NCI-H748 treated with DMSO at 0.1 percent for 48 hours (cell line): ENCODE measurements at regions not wholly inside any gene's neighbourhood (a gene's known extent, or its start where the extent isn't known, plus 50 kb on each side); places are given as distances from the start of the nearest gene placed in this dataset.
"Not testable (repeated sequence)": the region's sequence is repeated elsewhere in the genome, so short reads cannot be mapped to it uniquely, and the experiment has no call there.

Source experiments
- DNase-seq: peaks from one replicate; lab custom pipeline; 2025; lab: John Stamatoyannopoulos, UW

- no peak for DNase-seq
These were observed 171.3 kb downstream of the RPRM start for GRCh38 chr2:153307223-153307622.

DNA sequence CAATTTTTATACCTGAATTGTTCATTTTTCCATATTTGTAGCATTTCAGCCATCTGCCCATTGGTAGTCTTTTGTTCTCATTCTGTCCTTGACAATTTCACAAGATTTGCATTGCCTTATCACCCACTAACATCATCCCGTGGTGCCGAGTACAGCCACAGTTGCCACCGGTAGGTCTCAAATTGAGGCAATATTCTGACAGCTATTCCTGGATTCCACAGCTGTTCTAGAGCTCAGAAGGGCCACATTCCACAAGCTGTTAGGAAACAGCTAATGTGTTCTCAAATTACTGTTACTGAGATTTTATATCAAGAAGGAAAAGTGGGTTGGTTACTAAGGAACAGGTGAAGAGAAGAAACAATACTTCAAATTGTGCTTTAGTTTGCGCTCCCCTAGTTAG is 178.8 kb downstream of the RPRM start:
- DNase-seq = no peak

DNA sequence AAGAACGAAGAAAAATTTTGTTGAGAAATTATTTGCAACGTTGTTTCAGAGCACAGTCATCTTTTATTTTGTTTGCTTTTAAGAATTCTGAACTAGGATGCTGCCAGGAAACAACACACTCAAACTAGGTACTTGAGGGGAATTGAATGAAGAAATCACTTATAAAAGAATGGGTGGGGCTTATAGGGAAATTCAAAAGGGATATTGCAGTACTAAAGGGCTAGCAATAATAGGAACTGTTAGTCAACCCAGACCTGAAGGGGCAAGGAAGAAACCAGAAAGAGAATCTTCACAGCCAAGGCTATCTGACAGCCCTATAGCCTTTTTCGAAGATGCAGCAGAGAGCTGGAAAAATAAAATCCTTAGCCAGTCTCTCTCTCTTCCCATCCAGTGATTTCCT is 179.3 kb downstream of the RPRM start:
- no peak for DNase-seq

DNA sequence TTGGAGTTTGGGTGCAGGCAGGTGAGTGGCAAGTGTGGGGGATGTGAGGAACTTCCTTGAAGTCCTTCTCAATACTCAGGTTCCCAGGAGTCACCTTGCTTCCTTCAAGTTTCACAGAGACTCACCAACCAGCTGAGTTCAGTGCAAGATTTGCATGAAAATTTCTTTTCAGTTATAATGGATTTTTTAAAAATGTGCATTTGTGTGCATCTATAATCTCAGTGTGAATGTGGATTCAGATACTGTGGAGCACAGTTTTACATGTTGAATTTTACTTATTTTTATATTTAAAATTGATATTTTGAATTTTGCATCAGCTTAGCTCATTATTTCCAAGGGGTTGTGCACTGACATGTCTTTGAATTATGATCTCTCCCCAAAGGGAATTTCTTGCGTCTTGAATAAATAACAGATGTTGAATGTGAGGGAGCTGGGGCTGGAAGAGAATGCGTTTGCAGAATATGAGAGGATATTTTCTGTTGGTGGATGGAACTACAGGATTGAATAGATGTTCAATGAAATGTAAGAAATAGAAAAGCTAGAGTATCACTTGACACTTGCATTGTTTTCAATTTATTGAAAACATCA is 184.3 kb downstream of the RPRM start:
- no peak for DNase-seq

GRCh38 chr2:153291718-153292117 is 186.8 kb downstream of the RPRM start:
- DNase-seq = no peak

GRCh38 chr2:153287109-153287801 is 191.3 kb downstream of the RPRM start:
- DNase-seq = peak; percentile 77

DNA sequence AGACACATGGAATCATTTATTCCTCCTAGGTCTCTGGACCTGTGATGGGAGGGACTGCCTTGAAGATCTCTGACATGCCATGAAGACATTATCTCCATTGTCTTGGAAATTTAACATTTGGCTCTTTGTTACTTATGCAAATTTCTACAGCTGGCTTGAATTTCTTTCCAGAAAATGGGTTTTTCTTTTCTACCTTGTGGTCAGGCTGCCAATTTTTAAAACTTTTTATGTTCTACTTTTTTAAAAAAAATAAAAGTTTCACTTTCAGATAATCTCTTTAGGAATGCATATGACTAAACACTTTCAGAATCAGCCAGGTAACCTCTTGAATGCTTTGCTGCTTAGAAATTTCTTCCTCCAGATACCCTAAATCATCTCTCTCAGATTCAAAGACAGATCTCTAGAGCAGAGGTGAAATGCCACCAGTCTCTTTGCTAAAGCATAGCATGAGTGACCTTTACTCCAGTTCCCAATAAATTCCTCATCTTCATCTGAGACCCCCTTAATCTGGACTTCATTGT is 209.6 kb downstream of the RPRM start:
- no peak for DNase-seq

- peak; percentile 15 for DNase-seq
These were observed 221.7 kb downstream of the RPRM start for GRCh38 chr2:153256876-153257275.

DNA sequence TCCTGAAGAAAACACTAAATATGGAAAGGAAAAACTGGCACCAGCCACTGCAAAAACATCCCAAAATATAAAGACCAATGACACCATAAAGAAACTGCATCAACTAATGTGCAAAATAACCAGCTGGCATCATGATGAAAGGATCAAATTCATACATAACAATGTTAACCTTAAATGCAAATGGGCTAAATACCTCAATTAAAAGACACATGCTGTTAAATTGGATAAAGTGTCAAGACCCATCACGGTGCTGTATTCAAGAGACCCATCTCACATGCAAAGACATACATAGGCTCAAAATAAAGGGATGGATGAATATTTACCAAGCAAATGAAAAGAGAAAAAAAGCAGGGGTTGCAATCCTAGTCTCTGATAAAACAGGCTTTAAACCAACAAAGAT is 231.9 kb downstream of the RPRM start:
- DNase-seq = not testable (repeated sequence)

DNA sequence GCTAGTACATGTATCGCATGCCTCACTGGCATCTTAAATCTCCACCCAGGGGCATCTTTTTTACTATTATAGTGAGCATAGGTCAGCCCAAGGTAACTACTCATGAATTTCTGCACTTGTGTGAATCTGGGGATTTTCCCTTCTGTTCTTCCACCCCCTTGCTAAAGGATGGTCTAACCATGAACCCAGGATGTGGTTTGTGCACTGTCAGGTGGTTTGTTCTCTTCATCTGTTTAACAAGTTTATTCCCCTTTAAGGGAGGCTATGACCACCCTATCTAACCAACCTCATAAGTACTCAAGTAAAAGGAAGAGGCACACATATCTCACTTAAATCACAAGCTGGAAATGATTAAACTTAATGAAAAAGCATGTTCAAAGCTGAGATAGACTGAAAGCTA is 243.0 kb downstream of the RPRM start:
- no peak for DNase-seq

GRCh38 chr2:153232464-153232863 is 246.1 kb downstream of the RPRM start:
- DNase-seq = no peak

DNA sequence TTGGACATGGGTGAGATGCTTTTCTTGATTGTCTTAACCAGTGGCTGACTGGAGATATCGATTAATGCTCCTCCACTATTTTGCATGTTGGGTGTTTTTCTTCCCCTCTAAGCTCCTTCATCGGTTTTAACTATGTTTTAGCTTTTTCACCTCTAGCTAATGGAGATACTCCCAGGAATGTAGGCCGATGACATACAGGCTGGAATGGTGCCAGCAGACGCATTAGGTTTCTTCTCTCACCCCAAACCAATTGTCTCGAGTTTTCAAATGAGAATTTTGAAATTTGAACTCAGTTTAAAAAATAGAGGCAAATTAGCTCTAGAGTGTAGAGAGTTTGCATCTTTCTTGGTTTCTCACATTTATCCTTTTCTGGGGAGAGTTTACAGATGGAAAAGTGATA is 247.6 kb downstream of the RPRM start:
- peak; percentile 50 for DNase-seq

DNA sequence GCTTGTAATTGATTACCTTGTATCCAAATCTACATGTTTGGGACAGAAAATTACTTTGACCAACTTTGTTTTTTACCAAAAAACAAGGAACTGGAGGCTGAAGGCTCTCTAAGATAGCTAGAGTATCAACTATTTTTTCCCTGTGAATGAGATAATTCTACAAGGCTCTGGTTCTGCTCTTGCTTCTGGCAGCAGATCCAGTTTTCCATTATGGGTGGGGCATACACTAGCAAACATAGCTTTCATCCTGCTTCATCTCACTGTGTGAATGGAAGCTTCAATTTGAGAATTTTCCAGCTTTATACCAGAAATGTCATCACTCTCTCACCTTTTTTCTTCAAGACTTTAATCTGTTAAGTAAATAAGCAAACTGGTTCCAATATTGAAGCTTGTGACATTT is 249.7 kb downstream of the RPRM start:
- DNase-seq = no peak

DNA sequence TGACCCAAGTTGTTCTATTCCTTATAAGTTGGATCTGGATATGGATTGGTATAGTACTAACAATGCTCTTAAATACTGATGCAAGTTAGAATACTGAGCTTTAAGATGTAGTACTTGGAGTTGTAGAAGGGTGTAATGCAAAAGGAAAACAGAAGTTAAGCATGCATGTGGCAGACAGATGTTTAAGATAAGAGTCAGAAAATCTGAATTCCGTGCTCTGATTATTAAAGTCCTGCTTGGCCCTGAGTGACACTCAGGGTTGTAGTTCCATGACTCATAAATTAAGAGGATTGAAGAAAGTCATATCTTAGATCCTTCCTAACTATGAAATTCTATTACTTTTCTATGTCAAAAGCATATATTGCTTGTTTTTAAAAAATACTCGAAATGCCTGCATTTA is 250.6 kb downstream of the RPRM start:
- DNase-seq = no peak

DNA sequence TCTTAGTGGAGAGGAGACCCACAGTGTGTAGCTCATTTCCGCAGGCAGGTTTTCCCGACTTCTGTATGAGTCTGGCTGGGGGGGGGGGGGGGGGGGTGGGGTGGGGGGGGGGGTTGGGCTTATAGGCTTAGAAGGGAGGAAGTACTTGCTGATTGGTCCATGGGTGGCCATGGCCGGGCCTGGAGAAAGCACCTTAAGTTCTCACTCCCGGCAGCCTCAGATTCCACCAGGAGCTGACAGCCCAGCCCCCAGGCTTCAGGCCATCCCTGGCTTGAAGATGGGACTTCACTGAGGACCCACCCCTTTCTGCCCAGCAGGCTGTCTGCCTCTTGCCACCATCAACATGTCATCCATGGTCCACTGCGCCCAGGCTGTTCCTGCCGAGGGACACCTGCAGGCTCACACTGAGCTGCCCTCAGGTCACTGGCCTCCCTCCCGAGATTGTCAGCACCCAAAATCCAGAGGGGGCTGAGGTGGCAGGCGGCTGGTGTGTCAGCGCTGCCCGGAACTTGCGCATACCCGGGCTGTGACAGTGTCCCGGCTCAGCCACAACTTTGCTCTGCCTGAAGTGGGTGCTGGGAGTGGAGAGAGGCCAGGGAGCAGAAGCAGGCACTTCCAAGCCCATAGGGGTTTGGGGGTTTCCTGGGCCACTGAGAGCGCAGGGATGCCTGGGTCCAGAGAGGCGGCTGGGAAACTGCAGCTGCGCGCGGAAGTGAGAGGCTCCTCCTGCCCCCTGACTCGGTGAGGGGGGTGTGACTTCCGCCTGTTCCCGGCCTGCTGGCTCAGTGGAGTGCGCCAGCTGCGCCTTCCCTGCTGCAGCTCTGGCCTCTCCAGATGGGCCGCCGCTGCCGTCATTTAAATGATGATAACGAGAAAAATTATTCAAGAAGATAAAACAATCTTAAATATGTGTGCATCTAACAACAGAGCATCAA is 256.1 kb downstream of the RPRM start:
- DNase-seq = no peak

- no peak for DNase-seq
These were observed 257.1 kb downstream of the RPRM start for GRCh38 chr2:153221506-153221905.

GRCh38 chr2:153221087-153221486 is 257.5 kb downstream of the RPRM start:
- no peak for DNase-seq

DNA sequence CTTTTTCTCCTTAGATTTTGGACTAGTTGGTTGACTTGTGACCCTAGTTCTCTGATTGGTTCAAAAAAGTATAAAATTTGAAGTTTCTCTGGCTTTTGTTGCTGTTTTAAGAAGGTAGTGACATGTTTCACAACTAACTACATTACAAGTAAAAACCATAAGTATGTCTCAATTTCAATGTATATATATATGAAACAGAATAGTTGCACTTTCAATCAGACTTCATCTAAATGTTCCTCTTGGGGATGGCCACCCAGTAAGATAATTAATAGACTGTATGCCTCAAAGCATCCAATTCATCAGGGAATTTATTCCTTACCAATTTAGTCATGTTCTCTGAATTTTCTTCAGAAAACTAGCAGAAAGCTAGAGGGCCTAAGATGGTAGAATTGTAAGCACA is 259.7 kb downstream of the RPRM start:
- no peak for DNase-seq

GRCh38 chr2:153214337-153214736 is 264.2 kb downstream of the RPRM start:
- no peak for DNase-seq

DNA sequence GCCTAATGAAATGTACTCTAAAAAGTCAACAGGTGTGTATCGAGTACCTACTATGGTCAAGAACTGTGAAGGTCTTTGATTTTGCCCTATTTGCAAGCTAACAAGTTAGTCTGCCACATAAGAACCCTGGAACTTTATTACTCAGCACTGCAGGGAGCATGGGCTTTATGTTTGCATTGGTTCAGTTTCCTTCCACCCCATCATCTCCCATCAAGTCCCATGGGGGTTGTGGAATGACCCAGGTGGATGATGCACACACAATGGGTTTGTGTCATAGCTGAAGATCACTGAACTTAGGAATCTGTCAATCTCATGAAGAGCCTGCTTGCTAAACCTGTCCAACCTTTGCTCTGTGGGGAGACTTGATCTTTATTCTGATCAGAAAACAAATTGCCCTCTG is 265.5 kb downstream of the RPRM start:
- DNase-seq = no peak

DNA sequence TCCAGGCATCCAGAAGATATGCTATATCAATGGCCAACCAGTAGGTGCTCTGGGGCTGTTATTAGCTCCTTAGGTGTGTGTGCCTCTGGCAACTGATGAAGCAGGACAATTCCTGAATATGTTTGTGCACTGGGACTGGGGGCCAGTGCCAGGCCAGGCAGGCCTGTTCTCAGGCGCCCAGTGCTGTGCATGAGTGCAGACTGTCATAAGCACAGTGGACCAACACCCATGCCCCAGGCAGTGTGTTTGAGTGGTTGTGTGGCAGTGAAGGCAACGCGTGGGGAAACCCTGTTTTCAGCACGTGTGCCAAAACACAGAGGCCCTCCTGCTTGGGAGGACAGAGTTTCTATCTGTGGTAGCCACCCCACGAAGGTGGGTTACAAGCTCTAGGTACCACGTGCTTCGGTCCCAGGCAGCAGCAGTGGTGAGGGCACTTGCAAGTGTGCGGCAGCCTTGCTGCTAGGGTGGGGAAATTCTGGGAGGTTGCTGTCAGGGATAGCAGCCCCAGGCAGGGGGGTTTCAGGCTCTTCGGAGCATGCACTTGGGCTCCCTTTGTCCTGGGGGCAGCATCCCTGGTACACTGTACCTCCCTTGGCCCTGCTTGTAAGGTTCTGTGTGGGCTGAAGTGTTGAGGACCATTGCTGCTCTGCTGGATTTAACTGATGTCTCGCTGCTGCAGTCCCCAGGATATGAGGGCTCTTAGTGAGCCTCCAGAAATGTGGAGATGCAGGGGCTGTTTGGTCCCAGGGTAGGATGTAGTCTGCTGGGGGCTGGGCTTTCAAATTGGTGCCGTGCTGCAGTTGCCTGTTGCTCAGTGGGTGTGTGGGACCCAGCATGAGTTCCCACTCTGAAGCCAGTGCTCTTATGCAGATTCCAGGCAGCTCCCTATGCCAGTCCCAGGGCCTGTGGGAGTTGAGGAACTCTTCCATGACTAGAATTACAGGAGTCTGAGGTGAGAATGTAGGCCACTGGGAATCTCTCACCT is 280.9 kb downstream of the RPRM start:
- DNase-seq = no peak
